ENCODE measurements at regions not wholly inside any gene's neighbourhood (a gene's known extent, or its start where the extent isn't known, plus 50 kb on each side); places are given as distances from the start of the nearest gene placed in this dataset.
"Not testable (repeated sequence)": the region's sequence is repeated elsewhere in the genome, so short reads cannot be mapped to it uniquely, and the experiment has no call there.

DNA sequence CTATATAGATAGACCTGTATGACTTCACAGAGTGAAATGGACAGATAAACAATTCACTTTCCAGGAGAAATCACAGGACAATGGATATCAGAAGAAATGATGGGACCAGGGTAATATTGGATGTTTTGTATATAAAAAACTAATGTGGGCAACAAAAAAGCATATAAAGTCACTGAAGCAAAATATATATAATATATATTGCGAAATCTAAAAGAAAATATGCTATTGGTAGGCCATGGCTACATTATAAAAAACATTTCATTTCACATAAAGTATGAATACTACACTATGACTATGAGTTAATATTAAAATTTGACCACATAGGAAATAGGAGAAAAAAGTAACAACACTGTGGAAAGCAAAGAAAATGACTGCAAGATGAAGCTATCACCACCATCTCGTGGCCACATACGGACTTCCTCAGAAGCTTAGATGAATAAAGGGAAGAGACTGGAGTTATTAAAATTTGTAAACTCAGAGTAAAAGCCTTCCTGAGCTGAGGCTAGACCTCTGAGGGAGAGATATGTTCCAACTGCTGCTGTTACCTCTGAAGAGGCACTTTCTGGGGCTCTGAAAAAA lies 115.8 kb downstream of the SYT15B start:
- ATAC-seq (ENCODE audit: low FRiP score); DNase-seq (ENCODE audit: low spot score): not testable (repeated sequence)

DNA sequence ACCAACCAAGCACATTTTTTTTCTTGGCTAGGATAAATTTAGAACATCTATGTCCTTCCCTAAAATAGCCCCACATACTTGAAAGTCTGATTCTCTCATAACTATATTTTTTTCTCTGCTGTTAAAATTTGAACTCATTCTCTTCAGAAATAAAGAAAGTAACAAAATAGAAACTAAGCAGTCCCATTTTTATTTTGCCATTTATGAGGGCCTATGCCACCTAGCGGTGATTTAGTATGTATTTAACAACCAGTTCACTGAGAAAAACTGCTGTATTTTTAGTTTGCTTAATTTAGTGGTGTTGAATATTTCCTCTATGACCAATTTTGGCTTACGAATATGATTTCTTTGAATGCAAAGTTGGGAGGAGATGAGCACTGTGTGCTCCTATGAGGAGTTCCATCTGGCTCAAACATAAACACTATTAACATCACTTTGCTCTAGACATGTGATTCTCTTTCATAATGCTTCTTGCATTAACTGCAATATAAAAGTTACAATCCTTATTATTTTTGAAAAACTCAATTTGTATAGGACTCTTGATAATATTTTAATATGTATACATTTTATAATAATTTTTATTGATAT lies 116.6 kb downstream of the SYT15B start:
- not testable (repeated sequence) for DNase-seq (ENCODE audit: low spot score); ATAC-seq (ENCODE audit: low FRiP score)

DNA sequence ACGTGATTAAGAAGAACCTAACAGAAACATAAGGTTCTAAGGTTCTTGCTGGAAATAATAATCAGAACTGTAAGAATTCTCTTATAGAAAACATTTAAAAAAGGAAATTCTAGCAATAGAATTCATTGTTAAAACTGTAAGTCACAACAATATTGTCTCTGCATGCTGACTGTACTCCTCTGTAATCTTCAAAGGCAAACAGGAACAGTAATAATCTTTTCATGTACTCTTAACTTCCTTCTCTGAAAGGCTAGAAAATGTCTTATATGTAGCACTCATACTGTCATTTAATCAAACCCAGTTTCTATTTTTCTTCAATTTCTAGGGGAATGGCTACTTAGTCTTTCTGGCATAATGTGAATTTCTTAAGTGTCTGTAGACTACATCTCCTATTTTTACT lies 103.5 kb upstream of the AGAP9 start:
- DNase-seq (ENCODE audit: low spot score); ATAC-seq (ENCODE audit: low FRiP score): not testable (repeated sequence)

DNA sequence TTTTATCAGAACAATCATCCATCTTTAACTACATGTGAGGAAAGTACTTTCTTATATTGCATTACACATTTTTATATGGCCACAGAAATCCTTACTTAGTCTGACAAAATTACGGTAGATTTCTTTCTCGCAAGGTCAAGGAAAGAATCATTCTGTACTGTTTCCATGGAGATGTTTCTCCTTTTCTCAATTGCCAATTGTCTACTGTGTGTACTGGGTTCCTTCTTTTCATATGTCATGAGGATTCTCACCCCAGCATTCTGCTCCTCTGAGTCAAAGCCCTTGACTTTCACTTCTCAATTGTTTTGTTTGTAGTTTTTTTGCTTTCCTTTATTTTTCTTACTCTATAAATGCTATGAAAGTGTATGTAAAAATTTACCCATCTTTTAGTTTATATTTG lies 99.3 kb upstream of the AGAP9 start:
- ATAC-seq (ENCODE audit: low FRiP score); DNase-seq (ENCODE audit: low spot score): not testable (repeated sequence)

DNA sequence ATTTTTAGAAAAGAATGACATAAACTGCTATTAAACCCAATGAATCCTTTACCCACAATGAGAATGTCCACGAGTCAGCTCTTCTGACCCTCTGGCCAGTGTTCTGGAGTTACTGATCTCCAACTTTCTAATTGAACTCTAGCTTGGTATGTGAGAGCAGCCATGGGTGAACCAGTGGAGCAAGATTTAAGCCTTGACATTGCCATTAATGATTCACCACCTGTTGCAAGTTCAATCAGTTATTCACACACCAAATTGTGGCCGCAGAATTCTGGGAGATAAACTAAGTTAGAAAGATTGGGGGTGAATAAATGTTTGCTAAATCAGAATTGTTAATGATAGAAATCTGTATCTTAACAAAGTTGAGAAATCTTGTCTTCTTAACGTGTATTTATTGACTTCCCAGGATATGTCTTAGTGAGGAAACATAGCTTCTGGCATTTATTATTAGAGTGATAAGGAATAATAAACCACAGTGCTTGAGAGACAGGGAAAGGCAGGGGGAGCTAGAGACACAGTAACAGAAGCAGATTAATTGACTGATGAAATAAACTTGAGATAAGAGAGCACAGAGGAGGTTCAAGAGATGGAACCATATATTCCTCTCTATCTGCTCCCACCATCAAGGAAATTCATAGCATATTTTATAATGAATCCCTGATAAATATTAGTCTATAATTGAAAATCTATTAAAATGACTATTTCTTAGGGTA lies 96.0 kb upstream of the AGAP9 start:
- DNase-seq (ENCODE audit: low spot score); ATAC-seq (ENCODE audit: low FRiP score): not testable (repeated sequence)

DNA sequence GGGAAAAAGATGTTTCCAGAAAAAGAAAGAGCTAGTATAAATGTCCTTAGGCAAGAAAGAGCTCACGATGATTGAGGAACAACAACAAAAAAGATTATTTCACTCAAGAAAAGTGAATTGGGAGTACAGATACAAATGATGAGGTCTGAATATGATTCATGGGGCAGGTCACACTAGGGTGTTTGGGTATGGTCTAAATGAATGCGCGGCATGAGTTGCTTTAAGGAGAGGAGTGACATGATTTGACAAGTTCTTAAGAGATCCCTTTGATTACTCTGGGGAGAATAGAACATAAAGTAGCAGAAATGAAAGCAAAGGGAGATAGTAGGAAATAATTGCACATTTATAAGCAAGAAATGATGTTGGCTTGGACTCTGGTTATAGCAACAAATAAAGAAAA lies 85.9 kb upstream of the AGAP9 start:
- ATAC-seq (ENCODE audit: low FRiP score); DNase-seq (ENCODE audit: low spot score): not testable (repeated sequence)

DNA sequence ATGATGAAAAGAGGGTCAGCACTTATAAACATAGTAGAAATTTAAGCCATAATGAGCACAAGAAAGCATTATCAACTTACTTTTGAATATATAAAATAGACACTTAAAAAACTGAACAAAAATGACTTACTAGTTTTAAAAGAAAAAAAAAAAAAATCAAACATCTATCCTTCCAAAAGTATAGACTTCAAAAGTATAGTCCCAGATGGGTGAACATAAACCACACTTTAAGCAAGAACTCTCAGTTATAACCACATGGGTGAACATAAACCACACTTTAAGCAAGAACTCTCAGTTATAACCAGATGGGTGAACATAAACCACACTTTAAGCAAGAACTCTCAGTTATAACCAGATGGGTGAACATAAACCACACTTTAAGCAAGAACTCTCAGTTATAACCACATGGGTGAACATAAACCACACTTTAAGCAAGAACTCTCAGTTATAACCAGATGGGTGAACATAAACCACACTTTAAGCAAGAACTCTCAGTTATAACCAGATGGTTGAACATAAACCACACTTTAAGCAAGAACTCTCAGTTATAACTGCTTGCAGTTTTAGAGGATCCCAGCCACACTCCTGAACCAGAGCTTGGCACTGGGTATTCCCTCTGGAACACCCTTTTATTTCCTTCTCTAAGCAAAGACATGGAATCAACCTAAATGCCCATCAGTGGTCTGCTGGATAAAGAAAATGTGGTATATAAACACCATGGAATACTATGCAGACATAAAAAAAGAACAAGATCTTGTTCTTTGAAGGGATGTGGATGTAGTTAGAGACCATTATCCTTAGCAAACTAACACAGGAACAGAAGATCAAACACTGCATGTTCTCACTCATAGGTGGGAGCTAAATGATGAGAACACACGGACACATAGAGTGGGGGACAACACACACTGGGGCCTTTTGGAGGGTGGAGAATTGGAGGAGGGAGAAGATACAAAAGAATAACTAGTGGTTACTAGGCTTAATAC lies 82.6 kb upstream of the AGAP9 start:
- not testable (repeated sequence) for DNase-seq (ENCODE audit: low spot score); ATAC-seq (ENCODE audit: low FRiP score)

DNA sequence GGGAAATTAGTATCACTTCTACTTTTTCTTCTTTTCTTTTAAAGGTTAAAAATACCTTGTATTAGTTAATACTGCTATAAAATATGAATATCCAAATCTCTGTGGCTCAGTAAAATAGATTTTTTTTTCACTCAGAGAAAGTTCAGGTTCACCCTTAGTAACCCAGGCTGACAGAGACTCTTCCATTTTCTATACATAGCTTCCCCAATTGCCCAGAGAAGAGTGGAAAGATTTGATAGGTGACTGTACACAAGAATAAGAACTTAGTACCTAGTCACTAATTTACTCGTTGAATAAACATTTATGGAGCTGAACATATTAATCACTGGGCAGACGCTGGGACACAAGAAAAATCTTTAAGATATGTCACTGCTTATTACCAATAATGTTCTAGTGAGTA lies 77.2 kb upstream of the AGAP9 start:
- ATAC-seq (ENCODE audit: low FRiP score); DNase-seq (ENCODE audit: low spot score): not testable (repeated sequence)

DNA sequence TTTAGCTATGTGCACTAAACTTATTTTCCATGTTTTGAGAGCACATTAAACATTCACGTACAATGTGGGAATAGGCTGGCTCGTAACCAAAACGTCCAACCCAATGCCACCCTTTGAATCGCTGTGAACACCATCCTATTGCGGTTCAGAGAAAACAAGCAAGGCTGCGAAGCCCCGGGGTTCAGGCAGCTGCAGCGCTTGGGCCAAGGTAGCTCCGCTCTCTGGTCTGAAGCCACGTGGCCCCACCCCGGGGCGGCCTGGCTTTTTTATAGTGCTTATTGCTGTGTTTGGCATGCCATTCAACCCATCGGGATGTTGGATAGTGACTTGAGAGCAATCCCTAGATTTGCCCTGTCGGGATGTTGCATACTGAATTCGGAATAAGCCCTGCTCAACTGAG lies 76.7 kb upstream of the AGAP9 start:
- not testable (repeated sequence) for ATAC-seq (ENCODE audit: low FRiP score); DNase-seq (ENCODE audit: low spot score)

DNA sequence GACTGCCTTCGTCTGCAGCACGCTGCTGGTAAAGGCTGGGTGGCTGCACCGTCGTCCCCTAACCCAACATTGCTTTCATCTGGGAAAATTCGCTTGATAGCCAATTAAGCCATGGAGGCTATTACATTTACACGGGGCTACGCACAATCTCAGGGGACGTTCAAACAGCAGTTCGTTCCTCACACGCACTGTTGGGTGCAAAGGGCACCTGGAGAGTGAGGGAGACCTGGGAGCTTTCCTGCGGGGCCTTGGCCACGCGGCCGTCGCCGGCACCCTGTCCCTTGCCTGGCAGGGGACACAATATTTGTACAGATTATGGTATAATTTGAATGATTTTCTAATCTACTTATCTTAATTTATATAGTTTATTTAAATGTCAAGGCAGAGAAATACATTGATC lies 76.2 kb upstream of the AGAP9 start:
- ATAC-seq (ENCODE audit: low FRiP score); DNase-seq (ENCODE audit: low spot score): not testable (repeated sequence)

DNA sequence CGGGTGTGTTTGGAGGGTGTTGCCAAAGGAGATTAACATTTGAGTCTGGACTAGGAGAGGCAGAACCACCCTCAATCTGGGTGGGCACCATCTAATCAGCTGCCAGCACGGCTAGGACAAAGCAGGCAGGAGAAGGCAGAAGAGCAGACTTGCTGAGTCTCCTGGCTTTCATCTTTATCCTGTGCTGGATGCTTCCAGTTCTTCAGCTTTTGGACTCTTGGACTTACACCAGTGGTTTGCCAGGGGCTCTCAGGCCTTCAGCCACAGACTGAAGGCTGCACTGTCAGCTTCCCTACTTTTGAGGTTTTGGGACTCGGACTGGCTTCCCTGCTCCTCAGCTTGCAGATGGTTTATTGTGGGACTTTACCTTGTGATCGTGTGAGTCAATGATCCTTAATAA lies 70.4 kb upstream of the AGAP9 start:
- ATAC-seq (ENCODE audit: low FRiP score); DNase-seq (ENCODE audit: low spot score): not testable (repeated sequence)

DNA sequence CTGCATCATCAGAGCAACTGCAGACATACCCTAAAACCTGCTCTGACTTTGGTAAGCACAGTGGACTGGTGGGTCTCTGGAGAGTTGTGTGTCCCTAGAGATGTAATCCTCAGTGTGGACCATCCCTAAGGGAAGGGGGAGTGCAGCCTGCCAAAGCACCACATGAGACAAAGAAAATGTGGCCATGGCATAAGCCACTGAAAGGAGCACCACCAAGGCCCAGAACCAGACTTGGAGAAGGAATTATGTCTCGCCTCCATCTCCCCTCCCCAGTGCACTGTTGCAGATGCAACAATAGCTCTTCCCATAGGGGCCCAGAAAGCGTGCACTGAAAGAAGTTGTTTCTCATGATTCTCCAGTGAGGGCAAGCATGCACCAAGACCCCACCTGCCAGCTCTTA lies 69.7 kb upstream of the AGAP9 start:
- ATAC-seq (ENCODE audit: low FRiP score), result peak; percentile 44
- DNase-seq (ENCODE audit: low spot score), result not testable (repeated sequence)

DNA sequence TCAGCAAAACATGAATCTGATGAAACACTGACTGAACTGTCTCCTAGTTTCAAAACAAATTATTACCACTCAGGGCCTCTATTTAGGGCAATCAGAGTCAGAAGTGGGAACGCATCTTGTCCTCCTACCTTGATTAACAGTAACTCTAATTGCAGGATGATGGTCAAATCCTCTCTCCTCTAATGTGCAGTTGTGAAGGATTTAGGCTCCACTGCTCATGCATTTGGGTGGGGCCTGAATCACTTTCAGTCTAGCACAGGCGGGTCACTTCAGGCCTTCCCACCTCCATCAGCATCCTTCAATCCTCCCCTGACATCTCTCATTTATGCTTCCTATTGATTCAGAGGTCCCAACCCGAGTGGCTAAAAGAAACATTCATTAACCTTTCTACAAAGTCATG lies 67.5 kb upstream of the AGAP9 start:
- not testable (repeated sequence) for DNase-seq (ENCODE audit: low spot score); ATAC-seq (ENCODE audit: low FRiP score)

DNA sequence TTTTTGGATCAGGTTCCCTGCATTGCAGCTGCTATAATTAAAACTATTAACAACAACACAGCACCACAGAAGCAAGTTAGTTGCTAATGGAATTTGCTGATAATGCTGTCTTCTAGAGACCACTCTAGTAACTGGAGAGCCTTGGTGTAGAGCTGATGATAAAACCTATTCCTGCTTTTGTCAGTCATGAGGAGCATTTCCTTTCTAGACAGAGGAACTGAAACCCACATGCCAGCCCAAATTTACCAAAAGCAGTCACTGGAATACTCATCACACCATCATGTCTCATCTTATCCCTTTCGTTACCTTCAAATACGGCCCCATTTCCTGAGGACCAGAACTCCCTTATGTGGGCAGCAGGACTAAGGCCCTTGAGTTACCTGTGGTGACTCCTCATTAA lies 67.1 kb upstream of the AGAP9 start:
- not testable (repeated sequence) for ATAC-seq (ENCODE audit: low FRiP score)

DNA sequence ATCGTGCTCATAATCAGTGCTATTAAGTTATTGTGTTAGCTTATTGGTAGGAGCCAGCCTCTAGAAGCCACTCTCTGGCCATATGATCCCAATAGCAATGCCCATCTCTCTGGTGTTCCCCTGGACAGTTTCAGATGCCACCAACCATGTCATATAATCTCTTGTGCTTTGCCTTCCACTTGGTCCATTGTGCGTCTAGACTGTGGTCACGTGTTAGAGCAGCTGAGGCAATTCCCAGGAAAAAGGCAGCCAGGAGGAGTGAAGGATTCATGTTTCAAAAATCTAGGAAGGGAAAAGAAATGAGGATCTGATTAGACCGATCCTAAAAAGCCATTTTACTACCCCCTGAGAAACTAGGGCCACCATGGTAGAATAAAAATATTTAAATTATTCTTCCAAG lies 58.6 kb upstream of the AGAP9 start:
- not testable (repeated sequence) for DNase-seq (ENCODE audit: low spot score); ATAC-seq (ENCODE audit: low FRiP score)

More for the DNA sequence above, 67.1 kb upstream of the AGAP9 start:
- not testable (repeated sequence) for DNase-seq (ENCODE audit: low spot score)

DNA sequence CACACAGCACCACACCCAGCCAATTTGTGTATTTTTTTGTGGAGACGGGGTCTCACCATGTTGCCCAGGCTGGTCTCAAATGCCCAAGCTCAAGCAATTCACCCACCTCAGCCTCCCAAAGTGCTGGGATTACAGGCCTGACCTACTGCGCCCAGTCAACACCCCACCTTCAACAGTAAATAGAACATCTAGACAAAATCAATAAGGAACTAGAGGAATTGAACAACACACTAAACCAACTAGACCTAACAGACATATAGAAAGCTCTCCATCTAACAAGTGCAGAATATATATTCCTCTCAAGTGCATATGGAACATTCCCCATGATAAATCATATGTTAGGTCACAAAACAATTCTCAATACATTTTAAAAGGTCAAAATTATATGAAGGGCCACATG lies 56.6 kb upstream of the AGAP9 start:
- not testable (repeated sequence) for DNase-seq (ENCODE audit: low spot score); ATAC-seq (ENCODE audit: low FRiP score)

DNA sequence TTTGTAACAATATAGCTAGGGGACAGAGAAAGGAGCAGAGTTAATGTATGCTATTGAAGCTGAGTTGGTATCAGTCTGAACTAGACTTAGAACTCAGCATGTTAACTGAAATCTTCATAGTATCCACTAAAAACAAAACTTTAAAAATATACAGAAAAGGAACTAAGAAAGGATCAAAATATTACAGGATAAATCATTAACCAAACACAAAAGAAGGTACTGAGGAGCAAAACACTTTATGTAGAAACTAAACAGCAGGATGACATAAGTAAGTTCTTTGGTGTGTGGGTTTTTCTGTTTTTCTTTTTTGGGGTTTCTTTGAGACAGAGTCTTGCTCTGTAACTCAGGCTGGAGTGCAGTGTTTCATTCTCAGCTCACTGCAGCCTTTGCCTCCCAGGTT lies 55.1 kb upstream of the AGAP9 start:
- ATAC-seq (ENCODE audit: low FRiP score); DNase-seq (ENCODE audit: low spot score): not testable (repeated sequence)

All from omental fat pad (tissue), 1 donor.